GM18867 (cell line): ENCODE measurements at regions not wholly inside any gene's neighbourhood (a gene's known extent, or its start where the extent isn't known, plus 50 kb on each side); places are given as distances from the start of the nearest gene placed in this dataset.
"Not testable (repeated sequence)": the region's sequence is repeated elsewhere in the genome, so short reads cannot be mapped to it uniquely, and the experiment has no call there.

Source experiments
- ATAC-seq: cut with Tn5 transposase; IDR thresholded peaks from one replicate; pipeline ENCODE4 v1.9.1; 2021; ENCODE audit warnings: mild to moderate bottlenecking, moderate library complexity; ENCODE audit not compliant: unreplicated experiment

DNA sequence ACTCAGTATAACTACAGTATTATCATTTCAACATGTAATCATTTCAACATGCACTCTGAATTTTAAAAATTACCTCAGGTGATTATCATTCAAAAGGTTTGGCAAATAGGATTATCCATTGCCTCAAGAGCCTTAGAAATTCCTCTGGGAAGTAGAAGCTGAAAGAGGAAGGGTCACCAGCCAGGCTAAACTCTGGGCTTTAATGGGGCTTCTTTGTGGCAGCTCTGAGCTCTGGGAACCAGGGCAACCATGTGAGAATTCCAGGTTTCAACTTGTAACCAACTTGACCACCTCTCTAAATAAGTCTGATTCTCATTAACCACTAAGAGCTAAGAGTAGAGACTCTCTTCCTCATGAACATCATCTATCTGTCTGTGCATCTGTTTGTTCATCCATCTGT is 117.2 kb upstream of the MED14 start:
- no peak for ATAC-seq

GRCh38 chrX:40853004-40853815 is 117.9 kb upstream of the MED14 start:
- no peak for ATAC-seq

GRCh38 chrX:40853816-40854123 is 118.4 kb upstream of the MED14 start:
- no peak for ATAC-seq

GRCh38 chrX:40854242-40854641 is 118.9 kb upstream of the MED14 start:
- no peak for ATAC-seq

DNA sequence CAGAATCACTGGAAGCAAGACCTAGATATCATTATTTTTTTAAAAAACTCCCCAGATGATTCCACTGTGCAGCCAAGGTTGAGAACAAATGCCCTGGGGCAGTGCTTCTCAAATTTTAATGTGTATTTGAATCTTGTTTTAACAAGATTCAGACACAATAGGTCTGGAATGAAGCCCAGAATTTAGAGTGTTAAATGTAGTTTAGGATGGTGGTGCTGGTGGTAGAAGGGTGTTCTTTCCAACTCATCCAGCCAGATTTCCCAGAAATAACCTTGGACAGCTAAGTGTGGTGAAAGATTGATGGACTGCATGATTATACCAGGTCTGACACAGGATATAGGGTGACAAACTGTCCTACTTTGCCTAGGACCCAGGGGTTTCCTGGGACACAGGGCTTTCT is 120.1 kb upstream of the MED14 start:
- ATAC-seq, result no peak

GRCh38 chrX:40855932-40856515 is 120.7 kb upstream of the MED14 start:
- no peak for ATAC-seq

GRCh38 chrX:40861952-40862554 is 126.7 kb upstream of the MED14 start:
- ATAC-seq, result not testable (repeated sequence)

DNA sequence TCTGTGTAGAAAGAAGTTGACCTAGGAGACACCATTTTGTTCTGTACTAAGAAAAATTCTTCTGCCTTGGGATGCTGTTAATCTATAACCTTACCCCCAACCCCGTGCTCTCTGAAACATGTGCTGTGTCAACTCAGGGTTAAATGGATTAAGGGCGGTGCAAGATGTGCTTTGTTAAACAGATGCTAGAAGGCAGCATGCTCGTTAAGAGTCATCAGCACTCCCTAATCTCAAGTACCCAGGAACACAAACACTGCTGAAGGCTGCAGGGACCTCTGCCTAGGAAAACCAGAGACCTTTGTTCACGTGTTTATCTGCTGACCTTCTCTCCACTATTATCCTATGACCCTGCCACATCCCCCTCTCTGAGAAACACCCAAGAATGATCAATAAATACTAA is 127.9 kb upstream of the MED14 start:
- not testable (repeated sequence) for ATAC-seq

DNA sequence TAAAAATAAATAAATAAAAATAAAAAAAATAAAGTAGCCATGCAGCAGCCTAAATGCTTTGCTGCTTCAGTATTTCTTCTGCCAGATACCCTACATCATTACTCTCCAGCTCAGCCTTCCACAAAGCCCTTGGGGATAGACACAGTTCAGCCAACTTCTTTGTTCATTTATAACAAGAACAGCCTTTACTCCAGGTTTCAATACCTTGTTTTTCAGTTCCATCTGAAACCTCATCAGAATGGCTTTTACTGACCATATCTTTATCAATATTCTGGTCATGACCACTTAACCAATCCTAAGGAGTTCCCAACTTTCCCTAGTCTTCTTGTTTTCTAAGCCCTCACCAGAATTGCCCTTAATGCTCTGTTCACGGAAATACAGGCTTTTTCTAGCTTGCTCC is 128.3 kb upstream of the MED14 start:
- no peak for ATAC-seq

DNA sequence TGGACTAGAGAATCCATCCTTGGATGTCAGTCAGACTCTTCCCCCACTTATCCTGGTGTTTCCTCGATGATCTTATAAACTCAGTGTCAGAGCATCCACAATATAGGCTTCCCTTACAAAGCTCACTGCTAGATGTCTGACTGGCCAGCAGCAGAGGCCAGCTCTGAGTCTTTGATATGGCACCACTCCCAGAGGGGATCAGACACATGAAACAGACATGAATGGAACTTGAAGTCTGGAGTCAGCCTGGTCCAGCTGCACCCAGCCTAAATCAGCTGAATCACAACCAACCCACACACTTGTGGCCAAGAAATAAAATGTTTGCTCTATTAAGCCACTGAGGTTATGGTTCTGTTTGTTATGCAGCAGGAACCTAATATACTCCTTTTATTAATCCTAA is 129.6 kb upstream of the MED14 start:
- no peak for ATAC-seq

GRCh38 chrX:40866893-40867292 is 131.6 kb upstream of the MED14 start:
- no peak for ATAC-seq

DNA sequence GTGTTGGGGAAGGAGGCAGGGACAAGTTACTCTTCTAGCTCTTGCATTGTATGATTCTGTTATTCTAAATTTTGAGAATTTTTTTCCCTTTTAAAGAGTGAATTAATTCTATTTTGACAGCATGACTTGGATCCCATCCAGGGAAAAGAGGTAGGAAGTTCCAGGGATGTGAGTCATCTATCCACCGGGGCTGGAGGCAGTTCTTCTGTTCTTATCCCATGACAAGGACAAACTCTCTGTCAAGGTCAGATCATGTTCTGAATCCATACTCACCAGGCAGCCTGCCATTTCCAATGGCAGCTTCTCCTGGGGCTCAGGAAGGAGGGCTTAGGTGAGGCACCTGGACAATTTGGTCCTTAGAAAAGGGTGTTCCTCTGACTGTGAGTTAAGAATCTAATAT is 132.0 kb upstream of the MED14 start:
- ATAC-seq, result no peak

DNA sequence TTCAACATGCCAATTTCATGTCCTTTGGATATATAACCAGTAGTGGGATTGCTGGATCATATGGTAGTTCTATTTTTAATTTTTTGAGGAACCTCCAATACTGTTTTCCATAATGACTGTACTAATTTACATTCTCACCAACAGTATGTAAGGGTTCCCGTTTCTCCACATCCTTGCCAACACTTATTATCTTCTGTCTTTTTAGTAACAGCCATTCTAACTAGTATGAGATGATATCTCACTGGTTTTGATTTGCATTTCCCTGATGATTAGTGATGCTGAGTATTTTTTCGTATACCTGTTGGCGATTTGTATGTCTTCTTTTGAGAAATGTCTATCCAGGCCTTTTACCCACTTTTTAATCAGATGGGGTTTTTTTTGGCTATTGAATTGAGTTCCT is 133.5 kb upstream of the MED14 start:
- ATAC-seq, result no peak

DNA sequence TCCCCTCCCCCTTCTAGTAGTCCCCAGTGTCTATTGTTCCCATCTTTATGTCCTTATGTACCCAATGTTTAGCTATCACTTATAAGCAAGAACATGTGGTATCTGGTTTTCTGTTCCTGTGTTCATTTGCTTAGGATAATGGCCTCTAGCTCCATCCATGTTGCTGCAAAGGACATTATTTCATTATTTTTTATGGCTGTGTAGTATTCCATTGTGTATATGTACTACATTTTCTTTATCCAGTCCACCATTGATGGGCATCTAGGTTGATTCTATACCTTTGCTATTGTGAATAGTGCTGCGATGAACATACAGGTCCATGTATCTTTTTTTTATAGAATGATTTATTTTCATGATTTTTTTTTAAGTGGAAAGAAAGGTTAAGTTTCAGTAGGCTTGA is 135.6 kb upstream of the MED14 start:
- not testable (repeated sequence) for ATAC-seq

DNA sequence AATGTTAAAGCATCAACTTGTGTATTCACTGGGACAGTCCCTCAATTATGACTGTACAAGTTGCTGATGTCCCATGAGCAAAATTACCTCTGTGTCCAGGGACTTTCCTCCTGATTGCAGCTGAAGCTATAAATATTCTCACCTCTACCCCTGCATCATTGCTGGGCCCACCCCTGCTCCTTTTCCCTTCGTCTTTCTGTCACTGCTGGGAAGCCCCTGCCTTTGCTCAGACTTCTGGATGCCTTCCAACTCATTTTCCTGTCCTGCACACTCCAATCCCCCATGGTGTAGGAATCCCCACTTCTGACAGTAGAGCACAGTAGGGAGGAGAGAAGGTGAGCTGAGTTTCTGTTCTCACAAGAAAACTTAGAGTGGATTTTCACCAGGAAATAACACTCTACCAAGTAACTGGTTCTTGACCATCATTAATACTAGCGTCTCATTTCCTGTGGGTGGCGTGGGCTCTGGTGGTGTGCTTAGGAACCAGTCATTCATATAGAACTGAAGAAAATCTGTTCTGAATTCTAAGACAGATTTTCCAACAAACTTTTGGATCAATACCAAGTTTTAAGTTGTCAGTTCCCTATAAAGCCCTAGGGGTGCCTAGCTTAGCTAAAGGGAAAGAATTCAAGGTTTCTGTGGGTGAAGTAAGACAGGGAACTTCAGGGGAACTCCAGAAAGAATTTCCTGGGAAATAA is 136.2 kb upstream of the MED14 start:
- peak; percentile 69 for ATAC-seq

DNA sequence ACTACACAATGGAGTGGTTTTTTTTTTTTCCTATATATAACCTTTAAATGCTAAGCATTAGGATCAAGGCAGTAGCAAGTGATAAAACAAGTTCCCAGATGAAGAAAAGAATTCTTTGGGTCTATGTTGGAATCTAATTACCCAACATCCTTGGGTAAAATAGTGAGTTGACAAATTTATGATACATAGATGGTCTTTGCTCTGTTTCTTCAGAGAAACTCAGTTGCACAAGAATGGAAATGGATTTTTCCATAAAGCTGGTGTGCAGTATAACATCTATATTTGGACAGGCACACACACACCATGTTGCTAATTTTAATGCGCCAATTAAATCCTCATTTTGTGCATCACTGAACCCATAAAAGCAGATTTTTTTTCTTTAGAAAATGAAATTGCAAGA is 137.0 kb upstream of the MED14 start:
- no peak for ATAC-seq

GRCh38 chrX:40875476-40875875 is 140.1 kb upstream of the MED14 start:
- no peak for ATAC-seq

DNA sequence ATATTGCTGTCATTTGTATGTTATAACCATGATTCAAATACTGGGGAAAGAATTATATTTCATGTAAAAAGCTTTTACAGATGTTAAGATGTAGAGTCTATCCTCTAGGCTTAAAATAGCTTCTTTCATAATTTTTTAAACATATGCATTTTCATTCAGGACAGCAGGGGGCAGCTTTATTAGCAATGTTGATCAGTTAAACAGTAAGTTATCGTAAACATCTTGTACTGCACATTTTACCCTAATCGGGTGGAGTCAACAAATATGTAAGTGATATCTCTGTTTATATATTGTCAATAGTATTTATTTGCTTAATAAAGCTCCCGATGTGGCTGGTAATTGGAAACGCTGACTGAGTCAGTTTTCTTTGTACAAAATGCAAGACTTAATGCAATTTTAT is 142.5 kb upstream of the MED14 start:
- no peak for ATAC-seq

- ATAC-seq, result no peak
Measured at GRCh38 chrX:40878766-40879165, 143.4 kb upstream of the MED14 start.

GRCh38 chrX:40879172-40879571 is 143.8 kb upstream of the MED14 start:
- ATAC-seq, result not testable (repeated sequence)

DNA sequence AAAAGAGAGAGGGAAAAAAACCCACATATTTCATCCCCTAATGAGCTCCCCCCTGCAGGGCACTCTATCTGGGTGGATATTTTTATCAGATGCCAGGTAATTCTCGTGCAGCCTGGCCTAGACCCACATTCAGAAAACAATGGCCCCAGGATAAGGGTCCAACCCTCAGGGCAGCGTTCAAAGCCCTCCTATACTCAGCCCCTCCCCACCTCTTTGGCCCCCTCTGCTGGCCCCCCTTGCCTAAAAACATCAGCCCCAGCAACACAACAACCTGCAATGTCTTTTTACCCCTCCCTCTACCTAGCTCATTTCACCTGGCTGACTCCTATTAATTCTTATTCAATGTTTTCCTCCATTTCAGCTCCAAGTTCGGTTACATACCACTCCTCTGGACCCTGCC is 145.4 kb upstream of the MED14 start:
- no peak for ATAC-seq
